ENCODE measurements at regions not wholly inside any gene's neighbourhood (a gene's known extent, or its start where the extent isn't known, plus 50 kb on each side); places are given as distances from the start of the nearest gene placed in this dataset.

GRCh38 chr4:107148904-107149303 is 112.8 kb upstream of the DKK2 start:
- TF ChIP-seq CTCF (IDR thresholded peaks at IDR 0.05), result no peak
- WGBS (ENCODE audit: insufficient coverage), result no CpG with 5 or more reads among the region's 1 CpG
- Histone ChIP-seq H3K4me3 (replicated peaks in 1 of 3; ENCODE audit: low read depth in 2 of 3, low read length in 3 of 3) (no peak overlapping the region), H3K9ac (ENCODE audit: insufficient read depth, low read length, poor library complexity, severe bottlenecking) (no peak overlapping the region), H3K36me3 (replicated peaks in 1 of 2; ENCODE audit: control insufficient read depth in 1 of 2, insufficient read depth in 2 of 2, low read length in 2 of 2) (no peaks in the 10 kb centered on the region), H3K27ac (ENCODE audit: low read depth in 1 of 2, low read length in 2 of 2) (no peak overlapping the region), H3K9me3 (replicated peaks in 1 of 2; ENCODE audit: control insufficient read depth in 1 of 2, insufficient read depth in 1 of 2, low read length in 2 of 2) (no peaks in the 10 kb centered on the region), H3K27me3 (ENCODE audit: control insufficient read depth in 2 of 2, insufficient read depth in 2 of 2, low read length in 2 of 2) (no peaks in the 10 kb centered on the region), H2AFZ (ENCODE audit: insufficient read depth, low read depth, low read length, poor library complexity, severe bottlenecking) (no peak overlapping the region), H3K79me2 (ENCODE audit: insufficient read depth, low read length) (no peaks in the 10 kb centered on the region), H3K4me2 (replicated peaks; ENCODE audit: extremely low read depth, low read length, poor library complexity, severe bottlenecking) (no peak overlapping the region), H3K4me1 (ENCODE audit: control insufficient read depth in 1 of 2, insufficient read depth in 2 of 2, low read length in 2 of 2) (no peaks in the 10 kb centered on the region), H4K20me1 (ENCODE audit: insufficient read depth, low read length) (no peaks in the 10 kb centered on the region)
- no peak for DNase-seq
- Mint-ChIP-seq H3K9me3 (peaks cover 0 to 7% (median 0%) of the 10 kb centered on the region in 7 donors), H3K4me3 (no peak overlapping the region), H3K36me3 (no peaks in the 10 kb centered on the region), H3K27me3 (ENCODE audit: low read depth in 3 of 3) (peaks cover 0 to 2% (median 0%) of the 10 kb centered on the region in 3 donors), H3K27ac (no peak overlapping the region), H3K4me1 (no peaks in the 10 kb centered on the region)
- intact Hi-C loops (cut with micrococcal nuclease), result no loop called here

DNA sequence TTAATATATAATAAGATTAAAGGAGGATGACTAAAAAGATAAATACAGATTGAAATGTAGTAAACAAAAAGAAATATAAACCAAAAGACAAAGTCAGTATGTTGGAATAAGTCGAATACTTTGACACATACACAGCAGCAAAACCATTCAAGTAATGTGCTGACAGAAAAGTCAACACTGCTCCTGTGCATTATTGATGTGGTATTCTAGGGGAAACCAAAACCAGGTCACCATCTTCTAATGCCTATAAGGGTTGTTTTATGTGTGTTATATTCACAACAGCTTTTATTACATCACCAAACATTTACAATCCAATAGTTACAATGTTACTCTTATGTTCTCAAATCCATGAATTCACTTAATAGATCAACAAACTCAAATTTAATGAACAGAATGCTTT is 111.8 kb upstream of the DKK2 start:
- Histone ChIP-seq H3K4me2 (replicated peaks; ENCODE audit: extremely low read depth, low read length, poor library complexity, severe bottlenecking) (no peak overlapping the region), H3K9ac (ENCODE audit: insufficient read depth, low read length, poor library complexity, severe bottlenecking) (no peak overlapping the region), H3K79me2 (ENCODE audit: insufficient read depth, low read length) (no peaks in the 10 kb centered on the region), H3K27me3 (ENCODE audit: control insufficient read depth in 2 of 2, insufficient read depth in 2 of 2, low read length in 2 of 2) (no peaks in the 10 kb centered on the region), H3K4me3 (replicated peaks in 1 of 3; ENCODE audit: low read depth in 2 of 3, low read length in 3 of 3) (no peak overlapping the region), H4K20me1 (ENCODE audit: insufficient read depth, low read length) (no peaks in the 10 kb centered on the region), H3K9me3 (replicated peaks in 1 of 2; ENCODE audit: control insufficient read depth in 1 of 2, insufficient read depth in 1 of 2, low read length in 2 of 2) (no peaks in the 10 kb centered on the region), H2AFZ (ENCODE audit: insufficient read depth, low read depth, low read length, poor library complexity, severe bottlenecking) (no peak overlapping the region), H3K4me1 (ENCODE audit: control insufficient read depth in 1 of 2, insufficient read depth in 2 of 2, low read length in 2 of 2) (no peaks in the 10 kb centered on the region), H3K27ac (ENCODE audit: low read depth in 1 of 2, low read length in 2 of 2) (no peak overlapping the region), H3K36me3 (replicated peaks in 1 of 2; ENCODE audit: control insufficient read depth in 1 of 2, insufficient read depth in 2 of 2, low read length in 2 of 2) (no peaks in the 10 kb centered on the region)
- H3K9me3 Mint-ChIP-seq, result peaks cover 0 to 5% (median 0%) of the 10 kb centered on the region in 7 donors
- H3K27ac Mint-ChIP-seq, result no peak overlapping the region
- WGBS (ENCODE audit: insufficient coverage), result no CpG with 5 or more reads among the region's 1 CpG
- H3K4me3 Mint-ChIP-seq, result no peak overlapping the region
- H3K27me3 Mint-ChIP-seq (ENCODE audit: low read depth in 3 of 3), result peaks cover 0 to 2% (median 0%) of the 10 kb centered on the region in 3 donors
- intact Hi-C loops (cut with micrococcal nuclease), result no loop called here
- DNase-seq, result no peak
- no peaks in the 10 kb centered on the region for H3K4me1 Mint-ChIP-seq
- no peak for TF ChIP-seq CTCF (IDR thresholded peaks at IDR 0.05)
- no peaks in the 10 kb centered on the region for H3K36me3 Mint-ChIP-seq
